ENCODE measurements at regions not wholly inside any gene's neighbourhood (a gene's known extent, or its start where the extent isn't known, plus 50 kb on each side); places are given as distances from the start of the nearest gene placed in this dataset.

DNA sequence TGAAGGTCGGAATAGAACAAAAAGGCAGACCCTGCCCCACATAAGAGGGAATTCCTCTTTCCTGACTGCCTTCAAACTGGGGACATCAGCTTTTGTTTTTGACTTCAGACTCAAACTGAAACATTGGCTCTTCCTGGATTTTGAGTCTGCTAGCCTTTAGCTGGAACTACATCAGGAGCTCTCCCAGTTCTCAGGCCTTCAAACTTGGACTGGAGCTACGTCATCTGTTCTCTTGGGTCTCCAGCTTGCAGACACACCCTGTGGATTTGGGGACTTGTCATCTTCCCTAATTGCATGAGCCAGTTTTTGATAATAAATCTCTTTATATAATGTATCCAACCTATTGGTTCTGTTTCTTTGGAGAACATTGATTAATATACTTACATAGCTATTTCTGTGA is 798.1 kb downstream of the TBL1XR1 start:
- TF ChIP-seq, protein P1, sequence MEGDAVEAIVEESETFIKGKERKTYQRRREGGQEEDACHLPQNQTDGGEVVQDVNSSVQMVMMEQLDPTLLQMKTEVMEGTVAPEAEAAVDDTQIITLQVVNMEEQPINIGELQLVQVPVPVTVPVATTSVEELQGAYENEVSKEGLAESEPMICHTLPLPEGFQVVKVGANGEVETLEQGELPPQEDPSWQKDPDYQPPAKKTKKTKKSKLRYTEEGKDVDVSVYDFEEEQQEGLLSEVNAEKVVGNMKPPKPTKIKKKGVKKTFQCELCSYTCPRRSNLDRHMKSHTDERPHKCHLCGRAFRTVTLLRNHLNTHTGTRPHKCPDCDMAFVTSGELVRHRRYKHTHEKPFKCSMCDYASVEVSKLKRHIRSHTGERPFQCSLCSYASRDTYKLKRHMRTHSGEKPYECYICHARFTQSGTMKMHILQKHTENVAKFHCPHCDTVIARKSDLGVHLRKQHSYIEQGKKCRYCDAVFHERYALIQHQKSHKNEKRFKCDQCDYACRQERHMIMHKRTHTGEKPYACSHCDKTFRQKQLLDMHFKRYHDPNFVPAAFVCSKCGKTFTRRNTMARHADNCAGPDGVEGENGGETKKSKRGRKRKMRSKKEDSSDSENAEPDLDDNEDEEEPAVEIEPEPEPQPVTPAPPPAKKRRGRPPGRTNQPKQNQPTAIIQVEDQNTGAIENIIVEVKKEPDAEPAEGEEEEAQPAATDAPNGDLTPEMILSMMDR (optimal IDR thresholded peaks at IDR 0.05 in 1 of 3, IDR thresholded peaks at IDR 0.05 in 1 of 3, conservative IDR thresholded peaks at IDR 0.05 in 1 of 3; ENCODE audit: extremely low read depth in 1 of 3, insufficient read depth in 2 of 3, low read length in 3 of 3) = no peak
- no peak for TF ChIP-seq EZH2 (IDR thresholded peaks at IDR 0.05; ENCODE audit: low read length)
